ENCODE measurements at regions not wholly inside any gene's neighbourhood (a gene's known extent, or its start where the extent isn't known, plus 50 kb on each side); places are given as distances from the start of the nearest gene placed in this dataset.

DNA sequence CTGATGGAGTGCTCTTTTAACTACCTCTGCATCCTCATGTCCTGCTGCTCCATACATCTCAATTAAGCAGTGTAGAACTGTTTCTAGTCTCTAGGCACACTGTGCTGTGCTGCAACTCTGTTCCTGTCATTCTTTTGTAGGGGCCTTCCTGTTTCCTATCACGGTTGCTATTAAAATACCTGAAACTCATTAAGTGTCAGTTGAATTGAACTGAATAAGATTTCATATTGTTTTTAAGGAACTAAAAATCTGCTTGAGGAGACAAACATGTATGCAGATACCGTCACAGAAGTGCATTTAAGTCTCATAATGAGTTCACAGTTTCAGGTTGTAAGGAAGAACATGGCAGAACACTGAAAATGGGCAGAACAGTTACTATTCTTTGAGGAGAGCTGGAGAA, 170.1 kb downstream of the LARP7 start:
- Histone ChIP-seq H3K9ac (ENCODE audit: low read length) (no peak overlapping the region), H3K4me1 (ENCODE audit: control insufficient read depth in 2 of 2, insufficient read depth in 2 of 2, low read length in 2 of 2) (no peaks in the 10 kb centered on the region), H2AFZ (ENCODE audit: insufficient read depth, low read depth, low read length, poor library complexity, severe bottlenecking) (no peak overlapping the region), H3K27ac (ENCODE audit: low read length in 2 of 2) (no peak overlapping the region), H3K9me3 (ENCODE audit: control extremely low read depth in 1 of 3, control insufficient read depth in 2 of 3, insufficient read depth in 1 of 3, low read length in 2 of 3) (no peaks in the 10 kb centered on the region), H3K79me2 (ENCODE audit: control insufficient read depth, insufficient read depth, low read length) (no peaks in the 10 kb centered on the region), H3K27me3 (replicated peaks in 1 of 4; ENCODE audit: control extremely low read depth in 1 of 4, control insufficient read depth in 3 of 4, insufficient read depth in 4 of 4, low read length in 3 of 4) (no peaks in the 10 kb centered on the region), H3K36me3 (replicated peaks in 1 of 2; ENCODE audit: control extremely low read depth in 1 of 2, control insufficient read depth in 1 of 2, extremely low read depth in 1 of 2, insufficient read depth in 2 of 2, low read length in 1 of 2) (no peaks in the 10 kb centered on the region), H3K4me3 (ENCODE audit: control extremely low read depth in 1 of 5, extremely low read depth in 1 of 5, insufficient read depth in 1 of 5, low read depth in 2 of 5, low read length in 4 of 5) (no peak overlapping the region), H4K20me1 (ENCODE audit: control insufficient read depth, insufficient read depth, low read length, poor library complexity, severe bottlenecking) (no peaks in the 10 kb centered on the region), H3K4me2 (replicated peaks; ENCODE audit: low read depth, low read length, poor library complexity, severe bottlenecking) (no peak overlapping the region)
- Mint-ChIP-seq H3K4me1 (no peaks in the 10 kb centered on the region), H3K9me3 (ENCODE audit: insufficient read depth) (no peaks in the 10 kb centered on the region), H3K4me3 (no peak overlapping the region), H3K27me3 (peaks cover 9% of the 10 kb centered on the region), H3K27ac (no peak overlapping the region)
- CTCF ChIA-PET, result no interaction called here
- POLR2A ChIA-PET, result no interaction called here
- 73% methylated on average over 1 of the region's 2 CpGs for WGBS (ENCODE audit: insufficient coverage)
- intact Hi-C loops (cut with micrococcal nuclease), result no loop called here
- DNase-seq, result no peak
- ATAC-seq (ENCODE audit: low read depth), result no peak
- TF ChIP-seq, protein P1, sequence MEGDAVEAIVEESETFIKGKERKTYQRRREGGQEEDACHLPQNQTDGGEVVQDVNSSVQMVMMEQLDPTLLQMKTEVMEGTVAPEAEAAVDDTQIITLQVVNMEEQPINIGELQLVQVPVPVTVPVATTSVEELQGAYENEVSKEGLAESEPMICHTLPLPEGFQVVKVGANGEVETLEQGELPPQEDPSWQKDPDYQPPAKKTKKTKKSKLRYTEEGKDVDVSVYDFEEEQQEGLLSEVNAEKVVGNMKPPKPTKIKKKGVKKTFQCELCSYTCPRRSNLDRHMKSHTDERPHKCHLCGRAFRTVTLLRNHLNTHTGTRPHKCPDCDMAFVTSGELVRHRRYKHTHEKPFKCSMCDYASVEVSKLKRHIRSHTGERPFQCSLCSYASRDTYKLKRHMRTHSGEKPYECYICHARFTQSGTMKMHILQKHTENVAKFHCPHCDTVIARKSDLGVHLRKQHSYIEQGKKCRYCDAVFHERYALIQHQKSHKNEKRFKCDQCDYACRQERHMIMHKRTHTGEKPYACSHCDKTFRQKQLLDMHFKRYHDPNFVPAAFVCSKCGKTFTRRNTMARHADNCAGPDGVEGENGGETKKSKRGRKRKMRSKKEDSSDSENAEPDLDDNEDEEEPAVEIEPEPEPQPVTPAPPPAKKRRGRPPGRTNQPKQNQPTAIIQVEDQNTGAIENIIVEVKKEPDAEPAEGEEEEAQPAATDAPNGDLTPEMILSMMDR (IDR thresholded peaks at IDR 0.05), result no peak
- no peak for TF ChIP-seq EZH2 (IDR thresholded peaks at IDR 0.05; ENCODE audit: borderline replicate concordance, insufficient read depth, low read depth, low read length, poor library complexity, severe bottlenecking)

DNA sequence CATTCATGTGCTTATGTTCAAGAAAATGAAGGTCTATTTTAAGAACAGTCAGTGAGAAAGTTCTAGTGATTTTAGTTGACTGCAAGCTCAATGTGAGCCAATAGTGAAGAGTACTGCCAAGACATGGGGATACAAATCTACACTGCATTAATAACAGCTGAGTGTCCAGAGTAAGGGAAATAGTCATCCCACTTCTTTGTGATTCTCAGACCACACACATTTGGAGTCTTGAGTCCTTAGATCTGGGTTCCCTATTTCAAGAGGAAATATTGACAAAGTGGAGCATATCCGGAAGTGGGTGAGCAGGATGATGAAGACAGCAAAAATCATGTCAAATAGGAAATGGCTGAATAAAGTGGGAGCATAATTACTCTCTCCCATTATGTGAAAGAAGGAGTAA, 171.1 kb downstream of the LARP7 start:
- WGBS (ENCODE audit: insufficient coverage), result no CpG with 5 or more reads among the region's 1 CpG
- peaks cover 8% of the 10 kb centered on the region for H3K27me3 Mint-ChIP-seq

More for the DNA sequence above, 171.1 kb downstream of the LARP7 start:
- TF ChIP-seq EZH2 (IDR thresholded peaks at IDR 0.05; ENCODE audit: borderline replicate concordance, insufficient read depth, low read depth, low read length, poor library complexity, severe bottlenecking), result no peak
- TF ChIP-seq, protein P1 (IDR thresholded peaks at IDR 0.05), result no peak
- Histone ChIP-seq H3K9ac (ENCODE audit: low read length) (no peak overlapping the region), H3K4me2 (replicated peaks; ENCODE audit: low read depth, low read length, poor library complexity, severe bottlenecking) (no peak overlapping the region), H3K4me1 (ENCODE audit: control insufficient read depth in 2 of 2, insufficient read depth in 2 of 2, low read length in 2 of 2) (no peaks in the 10 kb centered on the region), H3K9me3 (ENCODE audit: control extremely low read depth in 1 of 3, control insufficient read depth in 2 of 3, insufficient read depth in 1 of 3, low read length in 2 of 3) (no peaks in the 10 kb centered on the region), H3K4me3 (ENCODE audit: control extremely low read depth in 1 of 5, extremely low read depth in 1 of 5, insufficient read depth in 1 of 5, low read depth in 2 of 5, low read length in 4 of 5) (no peak overlapping the region), H3K79me2 (ENCODE audit: control insufficient read depth, insufficient read depth, low read length) (no peaks in the 10 kb centered on the region), H3K27ac (ENCODE audit: low read length in 2 of 2) (no peak overlapping the region), H4K20me1 (ENCODE audit: control insufficient read depth, insufficient read depth, low read length, poor library complexity, severe bottlenecking) (no peaks in the 10 kb centered on the region), H2AFZ (ENCODE audit: insufficient read depth, low read depth, low read length, poor library complexity, severe bottlenecking) (no peak overlapping the region), H3K27me3 (replicated peaks in 1 of 4; ENCODE audit: control extremely low read depth in 1 of 4, control insufficient read depth in 3 of 4, insufficient read depth in 4 of 4, low read length in 3 of 4) (no peaks in the 10 kb centered on the region), H3K36me3 (replicated peaks in 1 of 2; ENCODE audit: control extremely low read depth in 1 of 2, control insufficient read depth in 1 of 2, extremely low read depth in 1 of 2, insufficient read depth in 2 of 2, low read length in 1 of 2) (no peaks in the 10 kb centered on the region)
- no peak for DNase-seq
- no peaks in the 10 kb centered on the region for H3K9me3 Mint-ChIP-seq (ENCODE audit: insufficient read depth)
- H3K27ac Mint-ChIP-seq, result no peak overlapping the region
- ATAC-seq (ENCODE audit: low read depth), result no peak
- ChIA-PET CTCF (no interaction called here), POLR2A (no interaction called here)
- intact Hi-C loops (cut with micrococcal nuclease), result no loop called here
- H3K4me3 Mint-ChIP-seq, result no peak overlapping the region
- no peaks in the 10 kb centered on the region for H3K4me1 Mint-ChIP-seq

All from B cell (primary cell).